Endothelial cell of umbilical vein (primary cell): ENCODE measurements at regions not wholly inside any gene's neighbourhood (a gene's known extent, or its start where the extent isn't known, plus 50 kb on each side); places are given as distances from the start of the nearest gene placed in this dataset.

Experiments used
- BruUV-seq: library from RNA; stranded (reverse); fragments of 400-500 nt; replicated peaks from 2 replicates; lab custom pipeline; 2021; lab: Mats Ljungman, UMichigan
- CTCF ChIA-PET: fragments of 300-600, 350-600 bp; sonication (Branson Sonifier 250); formaldehyde crosslinking; loops from one replicate; lab custom pipeline; 2021; ENCODE audit warnings: antibody characterized with exemption, inconsistent platforms; lab: Charles Lee
- POLR2A ChIA-PET: fragments of 300-600, 350-600 bp; sonication (Branson Sonifier 250); formaldehyde crosslinking; loops from one replicate; lab custom pipeline; 2021; ENCODE audit warnings: antibody characterized with exemption, inconsistent platforms; lab: Charles Lee
- DNase-seq: peaks from one replicate; pipeline ENCODE4 v3.0.0-alpha.2; 2011; ENCODE audit warnings: low read depth, low spot score
- FAIRE-seq: peaks from 2 replicates; lab custom pipeline; 2011; peaks lifted over from hg19 to GRCh38; lab: Jason Lieb, UNC
- H2AFZ ChIP-seq: 2 replicates; pipeline ENCODE4 v1.6.0; 2012; ENCODE audit warnings: low read depth, low read length, control low read depth, inconsistent platforms
- H3K27ac ChIP-seq: 2 replicates; pipeline ENCODE4 v1.5.1; 2011; ENCODE audit warnings: low read depth, mild to moderate bottlenecking, control low read depth, low read length, moderate library complexity; ENCODE audit not compliant: insufficient read depth
- H3K27me3 ChIP-seq, 2 experiments: 2 replicates each; pipeline versions ENCODE4 v1.6.0 to v1.6.1; 2011; ENCODE audit warnings: low read length in 2 of 2, mixed read lengths in 1 of 2; ENCODE audit not compliant: control insufficient read depth in 2 of 2, insufficient read depth in 2 of 2
- H3K36me3 ChIP-seq, 2 experiments: 2 replicates in 1 of 2; 3 replicates in 1 of 2; pipeline ENCODE4 v1.5.1; 2011; ENCODE audit warnings: low read length in 2 of 2, mild to moderate bottlenecking in 1 of 2, moderate library complexity in 1 of 2; ENCODE audit not compliant: control insufficient read depth in 2 of 2, insufficient read depth in 2 of 2; ENCODE audit errors: extremely low read depth in 1 of 2
- H3K4me1 ChIP-seq: 3 replicates; pipeline ENCODE4 v1.5.1; 2011; ENCODE audit warnings: mild to moderate bottlenecking, low read length; ENCODE audit not compliant: control insufficient read depth, insufficient read depth; ENCODE audit errors: extremely low read depth
- H3K4me2 ChIP-seq: 2 replicates; pipeline ENCODE4 v1.6.1; 2011; ENCODE audit warnings: low read length, control low read depth, mixed read lengths; ENCODE audit not compliant: insufficient read depth
- H3K4me3 ChIP-seq, 3 experiments: fragments of 200-600 bp in 1 of 3; sonication (generic), shearing (Covaris generic) in 1 of 3; replicated peaks in 1 of 3; 2 replicates each; pipeline ENCODE4 v1.5.1; 2011 to 2016; ENCODE audit warnings: control low read depth in 3 of 3, low read length in 3 of 3, mild to moderate bottlenecking in 2 of 3, inconsistent platforms in 1 of 3, low read depth in 1 of 3, moderate library complexity in 1 of 3; ENCODE audit not compliant: insufficient read depth in 1 of 3
- H3K79me2 ChIP-seq: 2 replicates; pipeline ENCODE4 v1.6.0; 2012; ENCODE audit warnings: low read length, inconsistent platforms; ENCODE audit not compliant: control insufficient read depth, insufficient read depth
- H3K9ac ChIP-seq: replicated peaks from 2 replicates; pipeline ENCODE3; 2011; ENCODE audit warnings: low read length, control low read depth; ENCODE audit not compliant: insufficient read depth; ENCODE audit errors: extremely low read depth
- H3K9me1 ChIP-seq: replicated peaks from 3 replicates; pipeline ENCODE4 v1.6.0; 2011; ENCODE audit warnings: mild to moderate bottlenecking, low read length; ENCODE audit not compliant: control insufficient read depth, insufficient read depth; ENCODE audit errors: extremely low read depth
- H3K9me3 ChIP-seq: replicated peaks from 2 replicates; pipeline ENCODE4 v1.5.1; 2012; ENCODE audit warnings: low read length, inconsistent platforms; ENCODE audit not compliant: control insufficient read depth, insufficient read depth
- H4K20me1 ChIP-seq: replicated peaks from 2 replicates; pipeline ENCODE3; 2011; ENCODE audit warnings: mild to moderate bottlenecking, low read length; ENCODE audit not compliant: control insufficient read depth, insufficient read depth; ENCODE audit errors: extremely low read depth
- EZH2 ChIP-seq: IDR thresholded peaks from 2 replicates; pipeline ENCODE4 v1.6.1; 2012; ENCODE audit warnings: borderline replicate concordance, low read depth, mild to moderate bottlenecking, moderate library complexity, low read length, inconsistent platforms; ENCODE audit not compliant: severe bottlenecking
- GATA2 ChIP-seq: IDR thresholded peaks from 2 replicates; pipeline ENCODE4 v1.7.0; 2011; ENCODE audit warnings: low read depth, mild to moderate bottlenecking, moderate library complexity, mixed read lengths, low read length; ENCODE audit not compliant: insufficient read length, insufficient read depth
- JUN ChIP-seq: IDR thresholded peaks from 2 replicates; pipeline ENCODE4 v1.6.1; 2011; ENCODE audit warnings: borderline replicate concordance, low read depth; ENCODE audit not compliant: insufficient read length, insufficient read depth
- MYC ChIP-seq: IDR thresholded peaks from one replicate; pipeline ENCODE4 v1.6.1; 2011; ENCODE audit warnings: mild to moderate bottlenecking, low read depth, low read length
- POLR2AphosphoS5 ChIP-seq: IDR thresholded peaks from 2 replicates; pipeline ENCODE4 v1.6.1; 2012; ENCODE audit warnings: low read depth, mild to moderate bottlenecking, control low read depth, low read length, moderate library complexity; ENCODE audit not compliant: insufficient read depth
- dilution Hi-C: fragments of 300-500 bp; cut with MboI; formaldehyde crosslinking; loops from one replicate; pipeline ENCODE4 v1.15.0; 2019; ENCODE audit warnings: low sequenced_read_pairs; ENCODE audit not compliant: extremely low pct_ligation_motif_present
- intact Hi-C: fragments of 100-400 bp; cut with micrococcal nuclease; formaldehyde crosslinking; loops from one replicate; pipeline ENCODE4 v1.10.0; 2022
- TF ChIP-seq, protein P1 (sequence below), 2 donors: IDR thresholded peaks; 1 replicate in 1 of 2; 2 replicates in 1 of 2; pipeline ENCODE4 v1.5.1; 2011; ENCODE audit warnings: low read length in 2 of 2, mild to moderate bottlenecking in 2 of 2, moderate library complexity in 2 of 2, control low read depth in 1 of 2, inconsistent platforms in 1 of 2, low read depth in 1 of 2; ENCODE audit not compliant: insufficient read depth in 1 of 2; ENCODE audit errors: extremely low read depth in 1 of 2

DNA sequence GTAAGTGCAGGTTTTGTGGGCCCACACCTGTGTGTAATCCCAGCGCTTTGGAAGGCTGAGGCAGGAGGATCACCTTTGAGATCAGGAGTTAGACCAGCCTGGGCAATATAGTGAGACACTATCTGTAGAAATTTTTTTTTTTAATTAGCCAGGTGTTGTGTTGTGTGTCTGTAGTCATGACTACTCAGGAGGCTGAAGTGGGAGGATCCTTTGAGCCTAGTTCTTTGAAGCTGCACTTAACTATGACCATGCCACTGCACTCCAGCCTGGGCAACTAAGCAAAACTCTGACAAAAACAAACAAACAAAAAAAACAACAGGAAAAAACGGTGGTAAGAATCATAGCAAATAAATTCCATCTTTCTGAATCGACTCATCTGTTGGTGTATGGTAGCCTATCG, 268.6 kb upstream of the PDGFD start:
- ChIA-PET CTCF (no interaction called here), POLR2A (no interaction called here)
- FAIRE-seq = no peak
- Histone ChIP-seq H4K20me1 (no peaks in the 10 kb centered on the region), H2AFZ (no peak overlapping the region), H3K27me3 (no peaks in the 10 kb centered on the region), H3K4me3 (no peak overlapping the region), H3K27ac (no peak overlapping the region), H3K79me2 (no peaks in the 10 kb centered on the region), H3K9me3 (no peaks in the 10 kb centered on the region), H3K9me1 (no peaks in the 10 kb centered on the region), H3K36me3 (no peaks in the 10 kb centered on the region), H3K4me1 (no peaks in the 10 kb centered on the region), H3K4me2 (no peak overlapping the region), H3K9ac (no peak overlapping the region)
- dilution Hi-C loops = no loop called here
- BruUV-seq = no TSS peak
- no peak for DNase-seq
- TF ChIP-seq, protein P1, sequence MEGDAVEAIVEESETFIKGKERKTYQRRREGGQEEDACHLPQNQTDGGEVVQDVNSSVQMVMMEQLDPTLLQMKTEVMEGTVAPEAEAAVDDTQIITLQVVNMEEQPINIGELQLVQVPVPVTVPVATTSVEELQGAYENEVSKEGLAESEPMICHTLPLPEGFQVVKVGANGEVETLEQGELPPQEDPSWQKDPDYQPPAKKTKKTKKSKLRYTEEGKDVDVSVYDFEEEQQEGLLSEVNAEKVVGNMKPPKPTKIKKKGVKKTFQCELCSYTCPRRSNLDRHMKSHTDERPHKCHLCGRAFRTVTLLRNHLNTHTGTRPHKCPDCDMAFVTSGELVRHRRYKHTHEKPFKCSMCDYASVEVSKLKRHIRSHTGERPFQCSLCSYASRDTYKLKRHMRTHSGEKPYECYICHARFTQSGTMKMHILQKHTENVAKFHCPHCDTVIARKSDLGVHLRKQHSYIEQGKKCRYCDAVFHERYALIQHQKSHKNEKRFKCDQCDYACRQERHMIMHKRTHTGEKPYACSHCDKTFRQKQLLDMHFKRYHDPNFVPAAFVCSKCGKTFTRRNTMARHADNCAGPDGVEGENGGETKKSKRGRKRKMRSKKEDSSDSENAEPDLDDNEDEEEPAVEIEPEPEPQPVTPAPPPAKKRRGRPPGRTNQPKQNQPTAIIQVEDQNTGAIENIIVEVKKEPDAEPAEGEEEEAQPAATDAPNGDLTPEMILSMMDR (IDR thresholded peaks at IDR 0.05; ENCODE audit: extremely low read depth in 1 of 2, insufficient read depth in 1 of 2, low read depth in 1 of 2, low read length in 2 of 2) = no peak
- no peak for TF ChIP-seq POLR2AphosphoS5
- TF ChIP-seq GATA2 = no peak
- no peak for TF ChIP-seq MYC
- intact Hi-C loops = no loop called here

DNA sequence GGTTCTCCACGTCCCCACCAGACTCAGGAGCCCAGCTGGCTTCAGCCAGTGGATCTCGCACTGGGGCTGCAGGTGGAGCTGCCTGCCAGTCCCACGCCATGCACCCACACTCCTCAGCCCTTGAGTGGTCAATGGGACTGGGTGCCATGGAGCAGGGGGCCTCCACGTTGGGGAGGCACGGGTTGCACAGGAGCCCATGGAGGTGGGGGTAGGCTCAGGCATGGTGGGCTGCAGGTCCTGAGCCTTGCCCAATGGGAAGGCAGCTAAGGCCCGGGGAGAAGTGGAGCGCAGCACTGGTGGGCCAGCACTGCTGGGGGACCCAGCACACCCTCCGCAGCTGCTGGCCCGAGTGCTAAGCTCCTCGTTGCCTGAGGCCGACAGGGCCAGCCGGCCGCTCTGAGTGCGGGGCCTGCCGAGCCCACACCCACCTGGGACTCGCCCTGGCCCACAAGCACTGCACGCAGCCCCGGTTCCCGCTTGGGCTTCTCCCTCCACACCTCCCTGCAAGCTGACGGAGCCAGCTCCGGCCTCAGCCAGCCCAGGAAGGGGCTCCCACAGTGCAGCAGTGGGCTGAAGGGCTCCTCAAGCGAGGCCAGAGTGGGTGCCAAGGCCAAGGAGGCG, 258.5 kb upstream of the PDGFD start:
- Histone ChIP-seq H3K79me2 (no peaks in the 10 kb centered on the region), H3K9ac (no peak overlapping the region), H3K27ac (no peak overlapping the region), H3K4me1 (no peaks in the 10 kb centered on the region), H3K4me3 (no peak overlapping the region), H3K36me3 (no peaks in the 10 kb centered on the region), H3K9me1 (no peaks in the 10 kb centered on the region), H4K20me1 (no peaks in the 10 kb centered on the region), H3K9me3 (no peaks in the 10 kb centered on the region), H3K4me2 (no peak overlapping the region), H2AFZ (no peak overlapping the region), H3K27me3 (no peaks in the 10 kb centered on the region)
- intact Hi-C loops = no loop called here
- TF ChIP-seq, protein P1 (IDR thresholded peaks at IDR 0.05; ENCODE audit: extremely low read depth in 1 of 2, insufficient read depth in 1 of 2, low read depth in 1 of 2, low read length in 2 of 2) = no peak
- TF ChIP-seq GATA2 = no peak
- TF ChIP-seq MYC = no peak
- no peak for TF ChIP-seq EZH2
- no peak for TF ChIP-seq JUN
- POLR2A ChIA-PET = no interaction called here
- DNase-seq = no peak
- dilution Hi-C loops = no loop called here
- no TSS peak for BruUV-seq
- CTCF ChIA-PET = interaction anchor here (1.5 kb wide), 1 partner anchor 1464 kb away, joined by 3 read pairs; no protein-coding TSS in a partner anchor
- no peak for FAIRE-seq
